Ovary (tissue), 7 donors: ENCODE measurements at regions not wholly inside any gene's neighbourhood (a gene's known extent, or its start where the extent isn't known, plus 50 kb on each side); places are given as distances from the start of the nearest gene placed in this dataset.

Experiments
- DNase-seq, 5 donors: peaks; one replicate each; pipeline ENCODE4 v3.0.0-alpha.2; 2019 to 2020
- H3K27ac ChIP-seq, 2 donors: fragments of 200-600 bp; one replicate each; pipeline versions ENCODE4 v1.5.1 to v1.8.0; 2019 to 2022
- H3K27me3 ChIP-seq: fragments of 200-600 bp; one replicate; pipeline ENCODE4 v1.8.0; 2022
- H3K36me3 ChIP-seq: fragments of 200-600 bp; sonication (generic); one replicate; pipeline ENCODE4 v1.5.1; 2019
- H3K4me1 ChIP-seq: one replicate; pipeline ENCODE4 v1.8.1; 2013; ENCODE audit warnings: mild to moderate bottlenecking, moderate library complexity; ENCODE audit not compliant: insufficient read depth
- H3K4me3 ChIP-seq: fragments of 200-600 bp; sonication (generic); one replicate; pipeline ENCODE4 v1.5.1; 2017
- H3K9me3 ChIP-seq, 2 donors: fragments of 200-600 bp in 1 of 2; sonication (generic) in 1 of 2; one replicate each; pipeline versions ENCODE4 v1.5.1 to v1.8.1; 2013 to 2019; ENCODE audit warnings: mild to moderate bottlenecking in 1 of 2, moderate library complexity in 1 of 2
- CTCF ChIP-seq, 3 donors: fragments of 450-650 bp in 2 of 3; fragments of 200-600 bp in 1 of 3; IDR thresholded peaks; one replicate each; pipeline versions ENCODE4 v1.5.1 to v1.8.0; 2016 to 2022; ENCODE audit warnings: antibody characterized with exemption in 3 of 3, mild to moderate bottlenecking in 1 of 3
- EP300 ChIP-seq: sonication (generic); formaldehyde crosslinking; IDR thresholded peaks from one replicate; pipeline ENCODE4 v1.6.1; 2017; ENCODE audit warnings: antibody characterized with exemption
- POLR2A ChIP-seq: fragments of 450-650 bp; IDR thresholded peaks from one replicate; pipeline ENCODE4 v1.6.1; 2017; ENCODE audit warnings: antibody characterized with exemption, mild to moderate bottlenecking, moderate library complexity
- WGBS, 3 donors: extraction: QIAGEN DNeasy Blood & Tissue Kit in 1 of 3; methylation state at CpG; one replicate each; pipeline versions ENCODE4 v1.1.5 to v1.1.7; 2013 to 2017; 5-methylcytosine and 5-hydroxymethylcytosine counted together
- intact Hi-C, 4 donors: fragments of 100-400 bp; cut with DNase I; formaldehyde crosslinking; loops; one replicate each; pipeline versions ENCODE4 v1.11.0 to v1.15.1; 2022 to 2023
- donor health status: DM: no; HTN: no; CAD: no; lungs with moderate emphysema.
- donor health status: DM: no; HTN: no; CAD: no.
- donor health status: Bipolar disorder and iron deficiency.
- donor health status: DM: no; HTN: no; CAD: no.
- donor health status: DM: yes; HTN: yes; CAD: no.

GRCh38 chr3:104631254-104631653 is 735.5 kb upstream of the ALCAM start:
- H3K36me3 ChIP-seq = no peaks in the 10 kb centered on the region
- 91 to 96% (median 95%) methylated on average over 2 of the region's 2 CpGs for WGBS, 3 donors
- no peaks in the 10 kb centered on the region for H3K27me3 ChIP-seq

DNA sequence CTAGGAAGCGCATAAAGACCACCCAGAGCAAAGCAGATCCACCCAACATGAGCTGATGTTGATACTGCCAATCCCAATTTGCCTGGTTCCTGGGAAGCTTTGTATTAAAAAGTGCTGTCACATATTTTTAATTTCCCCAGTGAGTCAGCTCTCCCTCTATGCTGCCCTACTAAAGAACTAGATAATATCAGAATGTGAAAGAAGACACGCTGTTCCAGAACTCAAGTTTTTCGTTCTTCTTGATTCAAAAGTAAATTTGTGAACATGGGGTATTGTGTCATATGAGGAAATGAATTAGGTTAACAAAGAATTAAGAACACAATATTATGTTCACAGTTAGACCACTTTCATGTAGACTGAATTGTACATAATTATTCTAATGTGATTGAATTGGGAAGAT is 734.2 kb upstream of the ALCAM start:
- Histone ChIP-seq H3K4me3 (no peak overlapping the region), H3K27ac (no peak overlapping the region), H3K27me3 (no peaks in the 10 kb centered on the region), H3K4me1 (no peaks in the 10 kb centered on the region), H3K9me3 (no peaks in the 10 kb centered on the region), H3K36me3 (no peaks in the 10 kb centered on the region)
- TF ChIP-seq CTCF (IDR thresholded peaks at IDR 0.05) = no peak
- no peak for TF ChIP-seq EP300
- no peak for TF ChIP-seq POLR2A
- no peak for DNase-seq
- WGBS, 3 donors = 59 to 77% (median 74%) methylated on average over 3 of the region's 3 CpGs
- intact Hi-C loops = no loop called here

More at GRCh38 chr3:104631254-104631653, 735.5 kb upstream of the ALCAM start:
- H3K4me3 ChIP-seq = no peak overlapping the region
- intact Hi-C loops = no loop called here
- no peaks in the 10 kb centered on the region for H3K9me3 ChIP-seq
- no peaks in the 10 kb centered on the region for H3K4me1 ChIP-seq
- TF ChIP-seq POLR2A (no peak), EP300 (no peak), CTCF (IDR thresholded peaks at IDR 0.05) (no peak)
- DNase-seq = no peak
- H3K27ac ChIP-seq = no peak overlapping the region

DNA sequence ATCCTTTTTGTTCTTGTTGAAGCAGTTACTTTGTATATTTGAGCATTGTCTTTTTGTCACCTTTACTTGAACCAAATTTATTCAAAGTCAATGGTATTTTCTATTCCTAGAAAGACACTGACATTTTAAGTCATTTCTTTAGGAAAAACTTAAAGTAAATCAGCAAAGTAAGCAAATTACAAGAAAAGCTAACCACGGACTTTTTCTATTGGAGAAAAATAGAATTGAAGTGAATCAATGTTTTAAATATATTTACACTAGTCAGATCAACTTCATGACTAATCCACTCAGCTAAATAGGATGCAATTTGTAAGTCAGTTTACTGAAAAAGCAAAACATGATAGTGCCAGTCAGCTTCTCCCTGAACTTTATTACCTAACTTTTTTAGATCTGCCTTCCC is 733.8 kb upstream of the ALCAM start:
- intact Hi-C loops = no loop called here
- Histone ChIP-seq H3K27ac (no peak overlapping the region), H3K36me3 (no peaks in the 10 kb centered on the region), H3K27me3 (no peaks in the 10 kb centered on the region), H3K4me1 (no peaks in the 10 kb centered on the region), H3K9me3 (no peaks in the 10 kb centered on the region), H3K4me3 (no peak overlapping the region)
- 73 to 87% (median 82%) methylated on average over 1 of the region's 1 CpG for WGBS, 3 donors
- DNase-seq = no peak
- no peak for TF ChIP-seq CTCF (IDR thresholded peaks at IDR 0.05)
- TF ChIP-seq EP300 = no peak

- H3K27ac ChIP-seq = no peak overlapping the region
- H3K9me3 ChIP-seq = no peaks in the 10 kb centered on the region
- intact Hi-C loops = no loop called here
- H3K4me1 ChIP-seq = no peaks in the 10 kb centered on the region
- no peaks in the 10 kb centered on the region for H3K27me3 ChIP-seq
- no peaks in the 10 kb centered on the region for H3K36me3 ChIP-seq
- DNase-seq = no peak
- 87 to 99% (median 90%) methylated on average over 4 of the region's 4 CpGs for WGBS, 3 donors
- TF ChIP-seq CTCF (IDR thresholded peaks at IDR 0.05) (no peak), EP300 (no peak), POLR2A (no peak)
- no peak overlapping the region for H3K4me3 ChIP-seq
These were observed 730.7 kb upstream of the ALCAM start for GRCh38 chr3:104635872-104636580.
